ENCODE measurements at regions not wholly inside any gene's neighbourhood (a gene's known extent, or its start where the extent isn't known, plus 50 kb on each side); places are given as distances from the start of the nearest gene placed in this dataset.

DNA sequence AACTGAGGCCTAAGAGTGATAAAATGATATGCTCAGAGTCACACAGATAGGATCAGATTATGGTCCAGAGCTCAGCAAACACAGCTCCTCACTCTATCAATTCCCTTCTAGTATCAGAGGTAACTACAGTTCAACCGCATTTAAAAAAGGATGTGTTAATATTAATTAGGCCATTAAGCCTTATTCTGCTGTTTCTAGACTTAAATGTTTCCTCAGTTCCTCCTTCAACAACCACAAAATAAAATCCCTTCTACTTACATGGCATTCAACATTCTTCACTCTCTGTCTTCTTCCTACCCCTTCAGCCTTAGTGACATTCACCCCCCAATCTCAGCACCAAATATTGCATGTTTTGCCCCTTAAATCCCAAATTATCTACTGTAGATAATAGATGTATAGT, 254.9 kb downstream of the PLPP3 start:
- TF ChIP-seq, protein P1, sequence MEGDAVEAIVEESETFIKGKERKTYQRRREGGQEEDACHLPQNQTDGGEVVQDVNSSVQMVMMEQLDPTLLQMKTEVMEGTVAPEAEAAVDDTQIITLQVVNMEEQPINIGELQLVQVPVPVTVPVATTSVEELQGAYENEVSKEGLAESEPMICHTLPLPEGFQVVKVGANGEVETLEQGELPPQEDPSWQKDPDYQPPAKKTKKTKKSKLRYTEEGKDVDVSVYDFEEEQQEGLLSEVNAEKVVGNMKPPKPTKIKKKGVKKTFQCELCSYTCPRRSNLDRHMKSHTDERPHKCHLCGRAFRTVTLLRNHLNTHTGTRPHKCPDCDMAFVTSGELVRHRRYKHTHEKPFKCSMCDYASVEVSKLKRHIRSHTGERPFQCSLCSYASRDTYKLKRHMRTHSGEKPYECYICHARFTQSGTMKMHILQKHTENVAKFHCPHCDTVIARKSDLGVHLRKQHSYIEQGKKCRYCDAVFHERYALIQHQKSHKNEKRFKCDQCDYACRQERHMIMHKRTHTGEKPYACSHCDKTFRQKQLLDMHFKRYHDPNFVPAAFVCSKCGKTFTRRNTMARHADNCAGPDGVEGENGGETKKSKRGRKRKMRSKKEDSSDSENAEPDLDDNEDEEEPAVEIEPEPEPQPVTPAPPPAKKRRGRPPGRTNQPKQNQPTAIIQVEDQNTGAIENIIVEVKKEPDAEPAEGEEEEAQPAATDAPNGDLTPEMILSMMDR (IDR thresholded peaks at IDR 0.05 in 8 of 11, conservative IDR thresholded peaks at IDR 0.05 in 3 of 11), result no peak
- TF ChIP-seq POLR2AphosphoS5 (IDR thresholded peaks at IDR 0.05) (no peak), POLR2A (IDR thresholded peaks at IDR 0.05) (no peak)
